ENCODE measurements at regions not wholly inside any gene's neighbourhood (a gene's known extent, or its start where the extent isn't known, plus 50 kb on each side); places are given as distances from the start of the nearest gene placed in this dataset.
"Not testable (repeated sequence)": the region's sequence is repeated elsewhere in the genome, so short reads cannot be mapped to it uniquely, and the experiment has no call there.

DNA sequence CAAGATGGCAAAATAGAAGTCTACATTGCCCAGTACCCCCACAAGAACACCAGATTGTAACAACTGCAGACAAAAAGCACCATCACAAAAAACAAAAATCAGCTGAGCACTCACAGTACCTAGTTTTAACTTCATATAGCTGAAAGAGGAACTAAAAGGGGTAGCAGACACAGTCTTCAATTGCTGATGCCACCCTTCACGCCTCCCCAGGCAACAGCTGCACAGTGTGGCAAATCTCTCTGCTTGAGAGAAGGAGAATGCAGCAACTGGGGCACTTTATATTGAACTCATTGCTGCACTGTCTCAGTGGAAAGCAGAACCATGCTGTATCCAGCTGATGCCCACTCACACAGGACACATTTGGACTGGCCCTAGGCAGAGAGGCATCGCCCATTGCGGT, 2714.5 kb upstream of the PCDH20 start:
- H3K27me3 ChIP-seq (ENCODE audit: control insufficient read depth, insufficient read depth, low read length) = no peaks in the 10 kb centered on the region
- no peak overlapping the region for H3K9ac ChIP-seq (ENCODE audit: low read length)
- no peak overlapping the region for H3K27ac ChIP-seq (ENCODE audit: low read length)
- H3K9me3 ChIP-seq (ENCODE audit: control insufficient read depth, low read depth, low read length) = no peaks in the 10 kb centered on the region
- H3K36me3 ChIP-seq (ENCODE audit: control insufficient read depth, low read depth, low read length) = no peaks in the 10 kb centered on the region
- no peaks in the 10 kb centered on the region for H3K4me1 ChIP-seq (ENCODE audit: control insufficient read depth, low read depth, low read length)
- no peak overlapping the region for H3K4me3 ChIP-seq (ENCODE audit: low read length)

DNA sequence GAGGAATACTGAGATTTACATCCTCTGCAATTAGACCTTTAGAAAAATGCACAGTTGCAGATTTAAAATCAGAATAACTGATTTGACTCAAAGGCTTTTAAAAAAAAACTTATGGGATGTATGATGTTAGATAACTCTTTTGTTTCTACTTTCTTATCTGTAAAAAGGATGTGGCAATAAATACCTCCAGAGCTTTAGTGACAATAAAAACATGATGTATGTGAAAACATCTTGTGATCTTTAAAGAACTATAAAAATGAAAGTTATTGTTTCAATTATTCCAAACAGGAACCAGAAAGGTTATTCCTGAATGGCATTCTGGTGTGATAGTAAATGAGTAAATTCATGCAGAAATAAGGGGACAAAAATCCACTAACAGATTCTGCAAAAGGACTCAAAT, 2712.2 kb upstream of the PCDH20 start:
- no peak overlapping the region for H3K9ac ChIP-seq (ENCODE audit: low read length)
- H3K4me3 ChIP-seq (ENCODE audit: low read length) = no peak overlapping the region
- H3K36me3 ChIP-seq (ENCODE audit: control insufficient read depth, low read depth, low read length) = no peaks in the 10 kb centered on the region
- H3K4me1 ChIP-seq (ENCODE audit: control insufficient read depth, low read depth, low read length) = no peaks in the 10 kb centered on the region
- no peak overlapping the region for H3K27ac ChIP-seq (ENCODE audit: low read length)
- H3K27me3 ChIP-seq (ENCODE audit: control insufficient read depth, insufficient read depth, low read length) = no peaks in the 10 kb centered on the region
- no peaks in the 10 kb centered on the region for H3K9me3 ChIP-seq (ENCODE audit: control insufficient read depth, low read depth, low read length)

DNA sequence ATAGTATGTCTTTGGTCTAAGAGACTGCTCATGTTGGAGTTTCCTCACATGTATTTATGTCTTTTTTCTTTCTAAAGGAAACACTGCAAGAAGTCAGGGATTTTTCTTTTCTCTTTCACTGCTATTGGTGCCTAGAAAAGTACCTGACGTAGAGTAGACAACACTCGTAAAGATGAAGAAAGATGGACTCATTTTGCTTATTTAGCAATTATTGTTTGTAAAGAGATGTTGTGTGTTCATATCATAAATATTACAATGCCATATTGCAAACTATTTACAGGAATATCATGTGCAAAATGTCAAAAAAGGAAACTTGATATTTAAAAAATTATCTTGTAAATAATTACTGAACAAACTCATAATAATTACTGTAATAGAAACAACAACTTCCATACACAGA, 2711.5 kb upstream of the PCDH20 start:
- H3K9me3 ChIP-seq (ENCODE audit: control insufficient read depth, low read depth, low read length) = no peaks in the 10 kb centered on the region
- H3K36me3 ChIP-seq (ENCODE audit: control insufficient read depth, low read depth, low read length) = no peaks in the 10 kb centered on the region
- no peak overlapping the region for H3K4me3 ChIP-seq (ENCODE audit: low read length)
- no peaks in the 10 kb centered on the region for H3K4me1 ChIP-seq (ENCODE audit: control insufficient read depth, low read depth, low read length)
- no peak overlapping the region for H3K9ac ChIP-seq (ENCODE audit: low read length)
- no peak overlapping the region for H3K27ac ChIP-seq (ENCODE audit: low read length)
- no peaks in the 10 kb centered on the region for H3K27me3 ChIP-seq (ENCODE audit: control insufficient read depth, insufficient read depth, low read length)

GRCh38 chr13:64121023-64121709, 2705.5 kb upstream of the PCDH20 start:
- H3K9ac ChIP-seq (ENCODE audit: low read length); H3K4me1 ChIP-seq (ENCODE audit: control insufficient read depth, low read depth, low read length); H3K27me3 ChIP-seq (ENCODE audit: control insufficient read depth, insufficient read depth, low read length); H3K4me3 ChIP-seq (ENCODE audit: low read length); H3K27ac ChIP-seq (ENCODE audit: low read length); H3K36me3 ChIP-seq (ENCODE audit: control insufficient read depth, low read depth, low read length); H3K9me3 ChIP-seq (ENCODE audit: control insufficient read depth, low read depth, low read length): not testable (repeated sequence)

- Histone ChIP-seq H3K4me1 (ENCODE audit: control insufficient read depth, low read depth, low read length) (no peaks in the 10 kb centered on the region), H3K9me3 (ENCODE audit: control insufficient read depth, low read depth, low read length) (no peaks in the 10 kb centered on the region), H3K9ac (ENCODE audit: low read length) (no peak overlapping the region), H3K27ac (ENCODE audit: low read length) (no peak overlapping the region), H3K36me3 (ENCODE audit: control insufficient read depth, low read depth, low read length) (no peaks in the 10 kb centered on the region), H3K27me3 (ENCODE audit: control insufficient read depth, insufficient read depth, low read length) (no peaks in the 10 kb centered on the region), H3K4me3 (ENCODE audit: low read length) (no peak overlapping the region)
Observed at GRCh38 chr13:64099994-64100393, 2684.3 kb upstream of the PCDH20 start.

- Histone ChIP-seq H3K4me3 (ENCODE audit: low read length) (no peak overlapping the region), H3K27me3 (ENCODE audit: control insufficient read depth, insufficient read depth, low read length) (no peaks in the 10 kb centered on the region), H3K36me3 (ENCODE audit: control insufficient read depth, low read depth, low read length) (no peaks in the 10 kb centered on the region), H3K4me1 (ENCODE audit: control insufficient read depth, low read depth, low read length) (no peaks in the 10 kb centered on the region), H3K9me3 (ENCODE audit: control insufficient read depth, low read depth, low read length) (no peaks in the 10 kb centered on the region), H3K9ac (ENCODE audit: low read length) (no peak overlapping the region), H3K27ac (ENCODE audit: low read length) (no peak overlapping the region)
Observed at GRCh38 chr13:64090311-64090710, 2674.7 kb upstream of the PCDH20 start.

DNA sequence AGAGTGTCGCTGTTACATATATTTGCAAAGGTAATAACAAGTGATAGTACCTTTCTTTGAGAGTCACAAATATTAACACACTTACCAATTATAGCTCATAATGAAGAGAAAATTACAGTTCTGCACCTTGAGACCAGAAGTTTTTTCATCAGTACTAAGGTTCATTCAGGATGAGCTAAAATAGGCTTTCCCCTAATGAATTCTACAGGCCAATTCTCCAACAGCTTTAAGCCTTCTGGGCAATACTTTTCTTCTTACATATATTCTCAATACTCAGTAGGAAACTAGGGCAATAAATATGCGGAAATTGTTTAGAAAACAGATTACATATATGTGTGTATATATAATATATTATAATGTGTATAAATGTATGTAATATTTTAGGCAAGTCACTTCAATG, 2672.8 kb upstream of the PCDH20 start:
- Histone ChIP-seq H3K36me3 (ENCODE audit: control insufficient read depth, low read depth, low read length) (no peaks in the 10 kb centered on the region), H3K9me3 (ENCODE audit: control insufficient read depth, low read depth, low read length) (no peaks in the 10 kb centered on the region), H3K27ac (ENCODE audit: low read length) (no peak overlapping the region), H3K9ac (ENCODE audit: low read length) (no peak overlapping the region), H3K27me3 (ENCODE audit: control insufficient read depth, insufficient read depth, low read length) (no peaks in the 10 kb centered on the region), H3K4me3 (ENCODE audit: low read length) (no peak overlapping the region), H3K4me1 (ENCODE audit: control insufficient read depth, low read depth, low read length) (no peaks in the 10 kb centered on the region)

DNA sequence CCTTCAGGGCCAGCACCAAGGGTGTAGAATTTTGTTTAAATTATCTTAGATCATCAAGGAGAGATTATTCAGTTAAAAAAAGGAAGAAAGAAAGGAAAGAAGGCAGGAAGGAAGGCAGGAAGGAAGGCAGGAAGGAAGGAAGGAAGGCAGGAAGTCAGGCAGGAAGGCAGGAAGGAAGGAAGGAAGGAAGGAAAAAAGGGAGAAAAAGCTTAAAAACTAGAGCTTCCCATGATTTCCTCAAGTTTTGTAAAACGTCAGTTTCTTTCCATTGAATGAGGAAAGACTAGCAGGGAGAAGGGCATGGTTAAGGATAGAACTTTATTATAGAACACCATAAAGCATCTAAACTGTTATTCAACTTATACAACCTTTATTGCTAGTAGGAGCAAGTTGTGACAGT, 2672.0 kb upstream of the PCDH20 start:
- Histone ChIP-seq H3K4me1 (ENCODE audit: control insufficient read depth, low read depth, low read length) (no peaks in the 10 kb centered on the region), H3K27me3 (ENCODE audit: control insufficient read depth, insufficient read depth, low read length) (no peaks in the 10 kb centered on the region), H3K9ac (ENCODE audit: low read length) (no peak overlapping the region), H3K27ac (ENCODE audit: low read length) (no peak overlapping the region), H3K9me3 (ENCODE audit: control insufficient read depth, low read depth, low read length) (no peaks in the 10 kb centered on the region), H3K36me3 (ENCODE audit: control insufficient read depth, low read depth, low read length) (no peaks in the 10 kb centered on the region), H3K4me3 (ENCODE audit: low read length) (no peak overlapping the region)

GRCh38 chr13:64083811-64084210, 2668.2 kb upstream of the PCDH20 start:
- Histone ChIP-seq H3K27me3 (ENCODE audit: control insufficient read depth, insufficient read depth, low read length) (no peaks in the 10 kb centered on the region), H3K4me1 (ENCODE audit: control insufficient read depth, low read depth, low read length) (no peaks in the 10 kb centered on the region)

DNA sequence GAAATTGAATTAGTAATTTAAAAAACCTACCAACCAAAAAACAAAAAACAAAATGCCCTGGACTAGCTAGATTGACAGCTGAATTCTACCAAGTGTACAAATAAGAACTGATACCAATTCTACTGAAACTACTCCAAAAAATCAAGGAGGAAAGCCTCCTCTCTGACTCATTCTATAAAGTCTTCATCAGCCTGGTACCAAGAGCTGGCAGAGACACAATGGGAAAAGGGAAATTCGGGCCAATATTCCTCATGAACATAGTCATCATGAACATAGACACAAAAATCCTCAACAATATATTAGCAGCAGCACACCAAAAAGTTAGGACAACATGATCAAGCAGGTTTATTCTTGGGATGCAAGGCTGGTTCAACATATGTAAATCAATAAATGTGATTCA, 2667.7 kb upstream of the PCDH20 start:
- no peak overlapping the region for H3K9ac ChIP-seq (ENCODE audit: low read length)
- no peak overlapping the region for H3K4me3 ChIP-seq (ENCODE audit: low read length)
- no peaks in the 10 kb centered on the region for H3K36me3 ChIP-seq (ENCODE audit: control insufficient read depth, low read depth, low read length)

More at GRCh38 chr13:64083811-64084210, 2668.2 kb upstream of the PCDH20 start:
- no peaks in the 10 kb centered on the region for H3K36me3 ChIP-seq (ENCODE audit: control insufficient read depth, low read depth, low read length)
- H3K4me3 ChIP-seq (ENCODE audit: low read length) = no peak overlapping the region
- no peaks in the 10 kb centered on the region for H3K9me3 ChIP-seq (ENCODE audit: control insufficient read depth, low read depth, low read length)
- no peak overlapping the region for H3K27ac ChIP-seq (ENCODE audit: low read length)
- no peak overlapping the region for H3K9ac ChIP-seq (ENCODE audit: low read length)

GRCh38 chr13:64078480-64078936, 2662.9 kb upstream of the PCDH20 start:
- Histone ChIP-seq H3K9ac (ENCODE audit: low read length) (no peak overlapping the region), H3K27ac (ENCODE audit: low read length) (no peak overlapping the region)

More for the DNA sequence above, 2667.7 kb upstream of the PCDH20 start:
- H3K27me3 ChIP-seq (ENCODE audit: control insufficient read depth, insufficient read depth, low read length) = no peaks in the 10 kb centered on the region
- H3K9me3 ChIP-seq (ENCODE audit: control insufficient read depth, low read depth, low read length) = no peaks in the 10 kb centered on the region
- H3K4me1 ChIP-seq (ENCODE audit: control insufficient read depth, low read depth, low read length) = no peaks in the 10 kb centered on the region
- no peak overlapping the region for H3K27ac ChIP-seq (ENCODE audit: low read length)

DNA sequence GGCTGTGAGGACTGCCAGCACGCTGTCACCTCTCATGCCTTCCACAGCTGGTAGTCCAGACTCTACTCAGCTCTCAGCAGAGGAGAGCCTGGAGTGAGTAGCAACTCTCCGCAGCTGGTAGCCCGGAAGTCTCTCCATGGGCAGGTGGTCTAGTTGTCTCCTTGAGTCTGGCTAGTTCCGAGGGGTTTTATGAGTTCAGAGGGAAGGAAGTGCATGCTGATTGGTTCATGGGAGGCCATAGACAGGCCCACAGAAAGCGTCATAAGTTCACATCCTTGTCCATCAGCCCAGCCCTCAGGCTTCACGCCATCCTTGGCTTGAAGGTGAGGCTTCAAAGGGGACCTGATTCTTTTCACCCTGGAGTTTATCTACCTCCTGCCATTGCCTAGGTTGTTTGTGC, 2662.4 kb upstream of the PCDH20 start:
- no peak overlapping the region for H3K4me3 ChIP-seq (ENCODE audit: low read length)

More at GRCh38 chr13:64078480-64078936, 2662.9 kb upstream of the PCDH20 start:
- H3K4me1 ChIP-seq (ENCODE audit: control insufficient read depth, low read depth, low read length) = no peaks in the 10 kb centered on the region
- H3K36me3 ChIP-seq (ENCODE audit: control insufficient read depth, low read depth, low read length) = no peaks in the 10 kb centered on the region
- no peaks in the 10 kb centered on the region for H3K27me3 ChIP-seq (ENCODE audit: control insufficient read depth, insufficient read depth, low read length)
- H3K4me3 ChIP-seq (ENCODE audit: low read length) = no peak overlapping the region
- H3K9me3 ChIP-seq (ENCODE audit: control insufficient read depth, low read depth, low read length) = no peaks in the 10 kb centered on the region

More for the DNA sequence above, 2662.4 kb upstream of the PCDH20 start:
- H3K9ac ChIP-seq (ENCODE audit: low read length) = no peak overlapping the region
- no peaks in the 10 kb centered on the region for H3K9me3 ChIP-seq (ENCODE audit: control insufficient read depth, low read depth, low read length)
- H3K4me1 ChIP-seq (ENCODE audit: control insufficient read depth, low read depth, low read length) = no peaks in the 10 kb centered on the region
- no peaks in the 10 kb centered on the region for H3K27me3 ChIP-seq (ENCODE audit: control insufficient read depth, insufficient read depth, low read length)
- H3K36me3 ChIP-seq (ENCODE audit: control insufficient read depth, low read depth, low read length) = no peaks in the 10 kb centered on the region
- H3K27ac ChIP-seq (ENCODE audit: low read length) = no peak overlapping the region
